K562 (cell line): ENCODE measurements at regions not wholly inside any gene's neighbourhood (a gene's known extent, or its start where the extent isn't known, plus 50 kb on each side); places are given as distances from the start of the nearest gene placed in this dataset.

Source experiments
- ATAC-seq: fragments of 200-7000 bp; cut with Tn5 transposase; 3 replicates; pipeline ENCODE4 v1.9.1; 2020; ENCODE audit warnings: moderate library complexity
- BruUV-seq: library from RNA; stranded (reverse); fragments of 400-500 nt; replicated peaks from 2 replicates; lab custom pipeline; 2021; lab: Mats Ljungman, UMichigan
- CTCF ChIA-PET: fragments of 300-600 bp; formaldehyde crosslinking; extraction: SDS; loops from one replicate; lab custom pipeline; 2021; ENCODE audit warnings: low intra/inter-chr PET ratio; lab: Yijun Ruan, JAX
- POLR2A ChIA-PET: fragments of 300-600, 350-650 bp; sonication (Branson Sonifier 250); formaldehyde crosslinking; extraction: SDS; loops from one replicate; lab custom pipeline; 2021; ENCODE audit warnings: antibody characterized with exemption, inconsistent platforms; lab: Yijun Ruan, JAX
- DNase-seq, 4 experiments: peaks; one replicate each; pipeline versions ENCODE4 v3.0.0 to v3.0.0-alpha.2; 2011 to 2018; ENCODE audit warnings: low spot score in 3 of 4, mixed read lengths in 3 of 4; ENCODE audit errors: extremely low read depth in 1 of 4
- FAIRE-seq: peaks from 2 replicates; lab custom pipeline; 2011; peaks lifted over from hg19 to GRCh38; lab: Jason Lieb, UNC
- H2AFZ ChIP-seq: 2 replicates; pipeline ENCODE4 v1.6.0; 2011; ENCODE audit warnings: low read depth, low read length, control low read depth, inconsistent platforms
- H3K27ac ChIP-seq: fragments of 200-600 bp; 3 replicates; pipeline ENCODE4 v1.8.0; 2011; ENCODE audit warnings: low read depth, mild to moderate bottlenecking, control low read depth, inconsistent platforms, low read length, moderate library complexity, mixed read lengths; ENCODE audit errors: extremely low read depth
- H3K27me3 ChIP-seq, 2 experiments: fragments of 300-600 bp in 1 of 2; 2 replicates in 1 of 2; 3 replicates in 1 of 2; pipeline versions ENCODE4 v1.6.0 to v1.8.0; 2011; ENCODE audit warnings: inconsistent platforms in 2 of 2, low read length in 2 of 2, mild to moderate bottlenecking in 1 of 2, mixed read lengths in 1 of 2, moderate library complexity in 1 of 2; ENCODE audit not compliant: control insufficient read depth in 2 of 2, insufficient read depth in 2 of 2
- H3K36me3 ChIP-seq: fragments of 300-600 bp; 3 replicates; pipeline ENCODE4 v1.8.0; 2011; ENCODE audit warnings: mild to moderate bottlenecking, low read length, inconsistent platforms; ENCODE audit not compliant: control insufficient read depth, insufficient read depth
- H3K4me1 ChIP-seq, 2 experiments: fragments of 200-600 bp in 1 of 2; replicated peaks in 1 of 2; 2 replicates in 1 of 2; 3 replicates in 1 of 2; pipeline versions ENCODE4 v1.5.1 to v1.8.0; 2011; ENCODE audit warnings: inconsistent platforms in 2 of 2, low read length in 2 of 2, mild to moderate bottlenecking in 1 of 2, mixed read lengths in 1 of 2, moderate library complexity in 1 of 2; ENCODE audit not compliant: control insufficient read depth in 2 of 2, insufficient read depth in 2 of 2
- H3K4me2 ChIP-seq: 2 replicates; pipeline ENCODE4 v1.6.1; 2011; ENCODE audit warnings: low read length, control low read depth, inconsistent platforms, mixed read lengths; ENCODE audit not compliant: insufficient read depth
- H3K4me3 ChIP-seq: fragments of 200-600 bp; sonication (generic), shearing (Covaris generic); 2 replicates; pipeline ENCODE4 v1.5.1; 2016; ENCODE audit warnings: control low read depth, inconsistent platforms
- H3K79me2 ChIP-seq: fragments of 200-600 bp; 3 replicates; pipeline ENCODE4 v1.8.0; 2011; ENCODE audit warnings: low read length, inconsistent platforms; ENCODE audit not compliant: control insufficient read depth, insufficient read depth
- H3K9ac ChIP-seq, 2 experiments: 2 replicates each; pipeline versions ENCODE4 v1.6.0 to v1.6.1; 2011; ENCODE audit warnings: low read depth in 2 of 2, low read length in 2 of 2, control low read depth in 1 of 2, inconsistent platforms in 1 of 2, mild to moderate bottlenecking in 1 of 2, mixed read lengths in 1 of 2; ENCODE audit not compliant: insufficient read depth in 1 of 2
- H3K9me1 ChIP-seq: one replicate; pipeline ENCODE4 v1.6.0; 2011; ENCODE audit warnings: inconsistent platforms, mild to moderate bottlenecking, low read length, moderate library complexity; ENCODE audit not compliant: control insufficient read depth, insufficient read depth
- H3K9me3 ChIP-seq: replicated peaks from 2 replicates; pipeline ENCODE4 v1.5.1; 2011; ENCODE audit warnings: low read depth, low read length, inconsistent platforms; ENCODE audit not compliant: control insufficient read depth, insufficient read depth
- H4K20me1 ChIP-seq: replicated peaks from 2 replicates; pipeline ENCODE4 v1.6.1; 2011; ENCODE audit warnings: low read length, inconsistent platforms, mixed read lengths; ENCODE audit not compliant: control insufficient read depth, insufficient read depth
- BRF1 ChIP-seq: IDR thresholded peaks from 3 replicates; pipeline ENCODE4 v1.6.1; 2011; ENCODE audit warnings: borderline replicate concordance, mild to moderate bottlenecking; ENCODE audit not compliant: insufficient read length; ENCODE audit errors: extremely low read depth
- C11orf30 ChIP-seq: fragments of 450-650 bp; IDR thresholded peaks from 2 replicates; pipeline ENCODE4 v1.6.1; 2016; ENCODE audit warnings: low read depth, mild to moderate bottlenecking
- CBFA2T2 ChIP-seq: fragments of 450-650 bp; conservative IDR thresholded peaks from 2 replicates; pipeline ENCODE4 v1.6.1; 2017; ENCODE audit warnings: mild to moderate bottlenecking
- CBFA2T3 ChIP-seq: fragments of 450-650 bp; IDR thresholded peaks from 2 replicates; pipeline ENCODE4 v1.6.1; 2017
- ETV6 ChIP-seq, 3 experiments: fragments of 150-350 bp in 1 of 3; sonication (generic) in 1 of 3; formaldehyde crosslinking in 1 of 3; IDR thresholded peaks; 2 replicates each; pipeline versions ENCODE4 v1.6.1 to v1.8.0; 2014 to 2022; ENCODE audit warnings: borderline replicate concordance in 2 of 3, low read depth in 2 of 3, antibody characterized with exemption in 1 of 3, low read length in 1 of 3, mild to moderate bottlenecking in 1 of 3, missing genetic modification reagents in 1 of 3
- ZNF316 ChIP-seq: fragments of 450-650 bp; IDR thresholded peaks from 2 replicates; pipeline ENCODE4 v1.6.1; 2016
- WGBS: fragments of 100-300 bp; shearing (Covaris generic); methylation state at CpG from one replicate; pipeline ENCODE4 v1.1.6; 2016; ENCODE audit warnings: low coverage, mixed read lengths; ENCODE audit not compliant: insufficient coverage; ENCODE audit errors: missing lambda C conversion rate; 5-methylcytosine and 5-hydroxymethylcytosine counted together
- in situ Hi-C: fragments of 300-500 bp; cut with MboI; formaldehyde crosslinking; loops from 4 replicates; pipeline ENCODE4 v1.15.0; 2018; ENCODE audit warnings: inconsistent platforms, mixed read lengths
- intact Hi-C: fragments of 100-400 bp; cut with micrococcal nuclease; formaldehyde crosslinking; loops from 2 replicates; pipeline ENCODE4 v1.14.2; 2022
- TF ChIP-seq, protein P1 (sequence below): fragments of 250-450 bp; sonication (Bioruptor Pico); IDR thresholded peaks from 2 replicates; pipeline ENCODE4 v1.5.0; 2020; ENCODE audit warnings: mild to moderate bottlenecking, borderline replicate concordance

DNA sequence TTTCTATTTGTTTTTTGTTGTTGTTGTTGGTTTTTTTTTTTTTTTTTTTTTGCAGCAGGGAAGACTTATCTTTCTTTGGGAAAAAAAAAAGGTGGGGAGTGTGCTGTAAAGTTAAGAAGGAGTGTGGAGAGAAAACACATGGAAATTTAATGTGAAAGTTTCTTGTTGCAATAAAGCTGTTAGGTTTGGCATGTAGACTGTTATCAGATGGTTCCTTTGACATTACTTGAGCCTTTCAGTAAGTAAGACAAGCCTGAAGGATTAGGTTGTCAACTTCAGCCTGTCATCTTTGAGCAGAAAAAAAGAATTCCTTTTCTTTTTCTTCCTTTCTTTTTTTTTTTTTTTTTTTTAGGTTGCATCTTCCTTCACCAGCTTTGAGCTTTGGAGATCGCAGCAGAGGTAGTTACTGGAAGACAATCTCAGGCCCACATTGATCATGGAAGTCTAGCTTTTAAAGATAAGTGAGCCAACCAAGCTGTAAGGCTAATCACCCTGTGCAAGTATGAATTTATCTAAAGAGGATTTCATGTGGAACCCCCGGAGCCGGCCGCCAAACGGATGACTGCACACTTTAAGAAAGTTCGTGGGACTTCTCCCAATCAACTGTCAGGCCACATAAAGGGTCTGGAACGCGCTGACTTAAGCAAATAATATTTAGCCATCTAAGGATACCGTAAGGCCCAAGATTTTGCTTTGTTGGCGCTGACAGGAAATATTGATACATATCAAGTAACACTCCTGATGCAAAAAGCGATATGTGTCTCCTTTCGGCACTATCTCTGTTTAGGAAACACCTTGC, 1040.1 kb upstream of the NR2F2 start:
- Histone ChIP-seq H3K79me2 (no peaks in the 10 kb centered on the region), H3K27ac (no peak overlapping the region), H2AFZ (no peak overlapping the region), H3K36me3 (no peaks in the 10 kb centered on the region), H4K20me1 (no peaks in the 10 kb centered on the region), H3K4me1 (no peaks in the 10 kb centered on the region), H3K27me3 (peaks cover 7 to 16% of the 10 kb centered on the region in 2 experiments; a peak in 4 of 5 replicates), H3K9me1 (no peaks in the 10 kb centered on the region), H3K4me3 (no peak overlapping the region), H3K9ac (no peak overlapping the region), H3K9me3 (no peaks in the 10 kb centered on the region), H3K4me2 (no peak overlapping the region)
- in situ Hi-C loops (no loop called here), intact Hi-C loops (no loop called here)
- ChIA-PET CTCF (no interaction called here), POLR2A (no interaction called here)
- FAIRE-seq (no peak), DNase-seq (peak in 1 of 4 experiments; percentile 46), ATAC-seq (no peak; the same call in 2 of the 3 replicates)
- BruUV-seq = no TSS peak
- TF ChIP-seq CBFA2T3 (peak; percentile 53), ETV6 (IDR thresholded peaks at IDR 0.05; ENCODE audit: borderline replicate concordance in 1 of 2, low read depth in 2 of 2, low read length in 1 of 2) (no peak), ETV6 (CRISPR knock-in tag; IDR thresholded peaks at IDR 0.05; ENCODE audit: borderline replicate concordance) (no peak), C11orf30 (0 out of 2 replicates have a peak, but pooled peaks have one; percentile 9), ZNF316 (peak; percentile 31; the same call in 1 of the 2 replicates), BRF1 (no peak), CBFA2T2 (peak; percentile 28; the same call in 1 of the 2 replicates)
- TF ChIP-seq, protein P1, sequence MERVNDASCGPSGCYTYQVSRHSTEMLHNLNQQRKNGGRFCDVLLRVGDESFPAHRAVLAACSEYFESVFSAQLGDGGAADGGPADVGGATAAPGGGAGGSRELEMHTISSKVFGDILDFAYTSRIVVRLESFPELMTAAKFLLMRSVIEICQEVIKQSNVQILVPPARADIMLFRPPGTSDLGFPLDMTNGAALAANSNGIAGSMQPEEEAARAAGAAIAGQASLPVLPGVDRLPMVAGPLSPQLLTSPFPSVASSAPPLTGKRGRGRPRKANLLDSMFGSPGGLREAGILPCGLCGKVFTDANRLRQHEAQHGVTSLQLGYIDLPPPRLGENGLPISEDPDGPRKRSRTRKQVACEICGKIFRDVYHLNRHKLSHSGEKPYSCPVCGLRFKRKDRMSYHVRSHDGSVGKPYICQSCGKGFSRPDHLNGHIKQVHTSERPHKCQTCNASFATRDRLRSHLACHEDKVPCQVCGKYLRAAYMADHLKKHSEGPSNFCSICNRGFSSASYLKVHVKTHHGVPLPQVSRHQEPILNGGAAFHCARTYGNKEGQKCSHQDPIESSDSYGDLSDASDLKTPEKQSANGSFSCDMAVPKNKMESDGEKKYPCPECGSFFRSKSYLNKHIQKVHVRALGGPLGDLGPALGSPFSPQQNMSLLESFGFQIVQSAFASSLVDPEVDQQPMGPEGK = no peak
- WGBS = 1% methylated on average over 12 of the region's 12 CpGs
